ENCODE measurements at regions not wholly inside any gene's neighbourhood (a gene's known extent, or its start where the extent isn't known, plus 50 kb on each side); places are given as distances from the start of the nearest gene placed in this dataset.

- H3K4me3 Mint-ChIP-seq: no peak overlapping the region
- no peak for ATAC-seq
- H3K27me3 Mint-ChIP-seq: no peaks in the 10 kb centered on the region
- peaks cover 55% of the 10 kb centered on the region for H3K4me1 Mint-ChIP-seq (ENCODE audit: low read depth)
- H3K27ac Mint-ChIP-seq: no peak overlapping the region
- CTCF ChIA-PET: interaction anchor here (0.7 to 7.2 kb wide), 4 partner anchors 10 to 180 kb away, joined by 3 to 56 read pairs (median 4); no protein-coding TSS in a partner anchor
- H3K9me3 Mint-ChIP-seq: no peaks in the 10 kb centered on the region
- intact Hi-C loops (cut with micrococcal nuclease): no loop called here
- POLR2A ChIA-PET: interaction anchor here (0.6 to 1.9 kb wide), 6 partner anchors 9 to 299 kb away, joined by 3 to 10 read pairs (median 4); no protein-coding TSS in a partner anchor
- no peak for DNase-seq
- TF ChIP-seq CTCF (IDR thresholded peaks at IDR 0.05): no peak
- H3K36me3 Mint-ChIP-seq (ENCODE audit: low read depth): no peaks in the 10 kb centered on the region
Measured at GRCh38 chr10:110366635-110367034, 61.9 kb upstream of the SMNDC1 start.

GRCh38 chr10:110368002-110368401, 63.3 kb upstream of the SMNDC1 start:
- DNase-seq: peak; percentile 32
- H3K4me1 Mint-ChIP-seq (ENCODE audit: low read depth): peaks cover 56% of the 10 kb centered on the region

GRCh38 chr10:110368556-110368955, 63.8 kb upstream of the SMNDC1 start:
- TF ChIP-seq CTCF (IDR thresholded peaks at IDR 0.05): no peak
- no peak overlapping the region for H3K27ac Mint-ChIP-seq
- no peaks in the 10 kb centered on the region for H3K27me3 Mint-ChIP-seq
- H3K9me3 Mint-ChIP-seq: no peaks in the 10 kb centered on the region
- CTCF ChIA-PET: interaction anchor here (7.2 kb wide), 1 partner anchor 14 kb away, joined by 56 read pairs; no protein-coding TSS in a partner anchor
- no peaks in the 10 kb centered on the region for H3K36me3 Mint-ChIP-seq (ENCODE audit: low read depth)
- POLR2A ChIA-PET: interaction anchor here (1.4 to 3.2 kb wide), 2 partner anchors 10 to 15 kb away, joined by 3 to 7 read pairs; no protein-coding TSS in a partner anchor
- H3K4me3 Mint-ChIP-seq: no peak overlapping the region
- H3K4me1 Mint-ChIP-seq (ENCODE audit: low read depth): peaks cover 56% of the 10 kb centered on the region
- no peak for ATAC-seq
- no peak for DNase-seq
- intact Hi-C loops (cut with micrococcal nuclease): no loop called here

More at GRCh38 chr10:110368002-110368401, 63.3 kb upstream of the SMNDC1 start:
- Mint-ChIP-seq H3K27me3 (no peaks in the 10 kb centered on the region), H3K27ac (no peak overlapping the region), H3K36me3 (ENCODE audit: low read depth) (no peaks in the 10 kb centered on the region), H3K9me3 (no peaks in the 10 kb centered on the region), H3K4me3 (no peak overlapping the region)
- ChIA-PET POLR2A (interaction anchor here (0.6 to 3.2 kb wide), 3 partner anchors 9 to 100 kb away, joined by 3 to 7 read pairs (median 5); no protein-coding TSS in a partner anchor), CTCF (interaction anchor here (0.7 to 7.2 kb wide), 3 partner anchors 9 to 180 kb away, joined by 3 to 56 read pairs (median 3); no protein-coding TSS in a partner anchor)
- no peak for TF ChIP-seq CTCF (IDR thresholded peaks at IDR 0.05)
- ATAC-seq: peak; percentile 43
- intact Hi-C loops (cut with micrococcal nuclease): no loop called here

GRCh38 chr10:110370006-110370405, 65.3 kb upstream of the SMNDC1 start:
- ChIA-PET CTCF (no interaction called here), POLR2A (interaction anchor here (3.2 kb wide), 1 partner anchor 11 kb away, joined by 7 read pairs; no protein-coding TSS in a partner anchor)
- intact Hi-C loops (cut with micrococcal nuclease): no loop called here
- Mint-ChIP-seq H3K4me1 (ENCODE audit: low read depth) (peaks cover 48% of the 10 kb centered on the region), H3K9me3 (no peaks in the 10 kb centered on the region), H3K27ac (no peak overlapping the region), H3K36me3 (ENCODE audit: low read depth) (no peaks in the 10 kb centered on the region), H3K27me3 (no peaks in the 10 kb centered on the region), H3K4me3 (no peak overlapping the region)
- DNase-seq (no peak), ATAC-seq (no peak)
- TF ChIP-seq CTCF (IDR thresholded peaks at IDR 0.05): no peak

- intact Hi-C loops (cut with micrococcal nuclease): no loop called here
- DNase-seq (no peak), ATAC-seq (peak; percentile 52)
- Mint-ChIP-seq H3K27ac (no peak overlapping the region), H3K4me3 (no peak overlapping the region), H3K36me3 (ENCODE audit: low read depth) (no peaks in the 10 kb centered on the region), H3K4me1 (ENCODE audit: low read depth) (peaks cover 31% of the 10 kb centered on the region), H3K9me3 (no peaks in the 10 kb centered on the region), H3K27me3 (no peaks in the 10 kb centered on the region)
- ChIA-PET POLR2A (interaction anchor here (0.6 to 1.7 kb wide), 5 partner anchors 10 to 194 kb away, joined by 3 read pairs; no protein-coding TSS in a partner anchor), CTCF (interaction anchor here (0.9 to 1.9 kb wide), 5 partner anchors 10 to 174 kb away, joined by 3 to 7 read pairs (median 4); no protein-coding TSS in a partner anchor)
- TF ChIP-seq CTCF (IDR thresholded peaks at IDR 0.05): no peak
Measured at GRCh38 chr10:110372656-110373055, 67.9 kb upstream of the SMNDC1 start.

Data from activated CD8-positive, alpha-beta T cell treated with anti-CD3 and anti-CD28 coated beads for 36 hours (primary cell).